Glutamatergic neuron (in vitro differentiated cells): ENCODE measurements at regions not wholly inside any gene's neighbourhood (a gene's known extent, or its start where the extent isn't known, plus 50 kb on each side); places are given as distances from the start of the nearest gene placed in this dataset.

Experiments
- DNase-seq: peaks from one replicate; pipeline ENCODE4 v3.0.0; 2022
- H3K27ac Mint-ChIP-seq: one replicate; pipeline ENCODE4 v1.8.0; 2020; ENCODE audit warnings: mild to moderate bottlenecking, mixed read lengths, inconsistent platforms; ENCODE audit not compliant: unreplicated experiment
- H3K27me3 Mint-ChIP-seq: one replicate; pipeline ENCODE4 v1.8.0; 2020; ENCODE audit warnings: mild to moderate bottlenecking, moderate library complexity, mixed read lengths, inconsistent platforms; ENCODE audit not compliant: unreplicated experiment
- H3K36me3 Mint-ChIP-seq: one replicate; pipeline ENCODE4 v1.8.0; 2020; ENCODE audit warnings: mild to moderate bottlenecking, mixed read lengths, inconsistent platforms; ENCODE audit not compliant: unreplicated experiment
- H3K4me1 Mint-ChIP-seq: one replicate; pipeline ENCODE4 v1.8.0; 2020; ENCODE audit warnings: mild to moderate bottlenecking, low read depth, mixed read lengths, inconsistent platforms; ENCODE audit not compliant: unreplicated experiment
- H3K4me3 Mint-ChIP-seq: one replicate; pipeline ENCODE4 v1.8.0; 2020; ENCODE audit warnings: mild to moderate bottlenecking, mixed read lengths, inconsistent platforms; ENCODE audit not compliant: unreplicated experiment
- H3K9me3 Mint-ChIP-seq: one replicate; pipeline ENCODE4 v1.8.0; 2020; ENCODE audit warnings: mild to moderate bottlenecking, moderate library complexity, mixed read lengths, inconsistent platforms; ENCODE audit not compliant: unreplicated experiment
- CTCF ChIP-seq: fragments of 200-600 bp; sonication (generic); IDR thresholded peaks from one replicate; pipeline ENCODE4 v1.5.0; 2021; ENCODE audit not compliant: partially characterized antibody, unreplicated experiment

DNA sequence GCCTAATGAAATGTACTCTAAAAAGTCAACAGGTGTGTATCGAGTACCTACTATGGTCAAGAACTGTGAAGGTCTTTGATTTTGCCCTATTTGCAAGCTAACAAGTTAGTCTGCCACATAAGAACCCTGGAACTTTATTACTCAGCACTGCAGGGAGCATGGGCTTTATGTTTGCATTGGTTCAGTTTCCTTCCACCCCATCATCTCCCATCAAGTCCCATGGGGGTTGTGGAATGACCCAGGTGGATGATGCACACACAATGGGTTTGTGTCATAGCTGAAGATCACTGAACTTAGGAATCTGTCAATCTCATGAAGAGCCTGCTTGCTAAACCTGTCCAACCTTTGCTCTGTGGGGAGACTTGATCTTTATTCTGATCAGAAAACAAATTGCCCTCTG, 265.5 kb downstream of the RPRM start:
- Mint-ChIP-seq H3K27ac (no peak overlapping the region), H3K36me3 (no peaks in the 10 kb centered on the region)

GRCh38 chr2:153197402-153198386, 280.9 kb downstream of the RPRM start:
- DNase-seq: no peak
- Mint-ChIP-seq H3K9me3 (peaks cover 12% of the 10 kb centered on the region), H3K27ac (no peak overlapping the region), H3K4me3 (no peak overlapping the region), H3K4me1 (peaks cover 8% of the 10 kb centered on the region), H3K36me3 (peaks cover 10% of the 10 kb centered on the region), H3K27me3 (peaks cover 2% of the 10 kb centered on the region)
- no peak for TF ChIP-seq CTCF

More for the DNA sequence above, 265.5 kb downstream of the RPRM start:
- H3K4me1 Mint-ChIP-seq: no peaks in the 10 kb centered on the region
- no peak overlapping the region for H3K4me3 Mint-ChIP-seq
- no peaks in the 10 kb centered on the region for H3K9me3 Mint-ChIP-seq
- TF ChIP-seq CTCF: no peak
- DNase-seq: no peak
- no peaks in the 10 kb centered on the region for H3K27me3 Mint-ChIP-seq

GRCh38 chr2:153196378-153197058, 282.0 kb downstream of the RPRM start:
- Mint-ChIP-seq H3K4me1 (peaks cover 7% of the 10 kb centered on the region), H3K27me3 (no peaks in the 10 kb centered on the region), H3K36me3 (peaks cover 10% of the 10 kb centered on the region), H3K4me3 (no peak overlapping the region), H3K9me3 (peaks cover 12% of the 10 kb centered on the region), H3K27ac (no peak overlapping the region)
- no peak for DNase-seq
- no peak for TF ChIP-seq CTCF

GRCh38 chr2:153195342-153195741, 283.2 kb downstream of the RPRM start:
- H3K27me3 Mint-ChIP-seq: no peaks in the 10 kb centered on the region
- DNase-seq: no peak
- H3K36me3 Mint-ChIP-seq: peaks cover 10% of the 10 kb centered on the region
- H3K27ac Mint-ChIP-seq: no peak overlapping the region
- TF ChIP-seq CTCF: no peak
- peaks cover 12% of the 10 kb centered on the region for H3K9me3 Mint-ChIP-seq
- no peaks in the 10 kb centered on the region for H3K4me1 Mint-ChIP-seq
- H3K4me3 Mint-ChIP-seq: no peak overlapping the region
